ENCODE measurements at regions not wholly inside any gene's neighbourhood (a gene's known extent, or its start where the extent isn't known, plus 50 kb on each side); places are given as distances from the start of the nearest gene placed in this dataset.
"Not testable (repeated sequence)": the region's sequence is repeated elsewhere in the genome, so short reads cannot be mapped to it uniquely, and the experiment has no call there.

DNA sequence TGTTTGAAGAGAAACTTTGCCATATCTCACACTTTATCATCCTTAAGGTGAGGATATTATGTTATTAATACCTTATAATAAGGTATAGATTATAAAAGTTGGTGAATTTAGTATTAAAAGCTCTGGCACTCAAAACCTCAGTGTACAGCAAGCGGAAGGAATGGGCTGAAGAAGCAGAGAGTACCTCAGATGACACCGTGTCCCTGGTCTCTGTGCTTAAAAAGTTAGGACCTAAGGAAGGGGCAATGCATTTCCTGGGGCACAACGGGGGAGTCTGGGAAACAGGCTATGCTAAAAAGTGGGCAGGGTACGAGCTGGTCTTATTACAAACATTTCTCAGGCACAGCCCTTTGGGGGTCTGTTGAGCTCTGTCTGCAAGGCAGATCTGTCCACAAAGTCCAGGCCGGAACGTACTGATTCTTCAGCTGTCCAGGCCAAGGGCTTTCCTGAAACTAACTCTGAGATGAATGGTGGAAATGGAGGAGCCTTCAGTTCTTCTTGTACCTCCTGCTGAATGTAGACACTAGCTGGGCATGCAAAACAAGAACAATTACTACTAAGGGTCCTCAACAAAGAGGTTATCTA, 202.7 kb downstream of the POM121L12 start:
- no peak for DNase-seq

DNA sequence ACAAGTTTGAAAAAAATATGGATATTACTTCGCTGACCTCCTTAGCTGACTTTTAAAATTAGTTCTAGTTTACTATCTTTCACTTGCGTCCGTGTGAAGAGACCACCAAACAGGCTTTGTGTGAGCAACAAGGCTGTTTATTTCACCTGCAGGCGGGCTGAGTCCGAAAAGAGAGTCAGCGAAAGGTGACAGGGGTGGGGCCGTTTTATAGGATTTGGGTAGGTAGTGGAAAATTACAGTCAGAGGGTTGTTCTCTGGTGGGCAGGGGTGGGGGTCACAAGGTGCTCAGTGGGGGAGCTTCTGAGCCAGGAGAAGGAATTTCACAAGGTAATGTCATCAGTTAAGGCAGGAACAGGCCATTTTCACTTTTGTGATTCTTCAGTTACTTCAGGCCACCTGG, 203.7 kb downstream of the POM121L12 start:
- DNase-seq: not testable (repeated sequence)

DNA sequence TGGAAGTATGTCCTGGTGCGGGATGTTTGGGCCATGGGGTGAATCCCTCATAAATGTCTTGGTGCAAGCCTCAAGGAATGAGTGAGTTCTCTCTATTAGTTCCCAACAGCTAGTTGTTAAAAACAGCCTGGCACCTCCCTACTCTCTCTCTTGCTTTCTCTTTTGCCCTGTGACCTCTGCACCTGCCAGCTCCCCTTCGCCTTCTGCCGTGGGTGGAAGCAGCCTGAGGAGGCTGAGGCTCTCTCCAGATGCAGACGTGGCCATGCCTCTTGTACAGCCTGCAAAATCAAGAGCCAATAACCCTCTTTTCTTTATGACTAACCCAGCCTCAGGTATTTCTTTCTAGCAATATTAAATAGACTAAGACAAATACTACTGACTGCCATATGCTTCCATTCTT, 210.3 kb downstream of the POM121L12 start:
- no peak for DNase-seq

DNA sequence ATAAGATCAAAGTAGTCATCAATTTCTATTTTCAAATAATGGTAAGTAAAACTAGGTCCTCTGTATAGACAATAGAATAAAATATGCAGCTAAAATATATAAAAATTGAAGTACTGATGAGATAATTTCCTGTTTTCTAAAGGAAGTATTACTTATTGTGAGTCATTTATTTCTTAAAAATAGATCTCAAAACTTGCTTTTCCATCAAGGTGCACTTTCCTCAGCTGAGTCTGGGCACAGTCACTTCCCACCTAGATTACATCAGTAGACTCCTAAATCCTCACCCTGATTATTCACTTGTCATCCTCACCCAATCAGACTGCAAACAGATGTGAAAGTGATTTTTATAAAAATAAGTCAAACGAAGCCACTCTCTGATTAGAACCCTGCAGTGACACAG, 211.5 kb downstream of the POM121L12 start:
- no peak for DNase-seq

DNA sequence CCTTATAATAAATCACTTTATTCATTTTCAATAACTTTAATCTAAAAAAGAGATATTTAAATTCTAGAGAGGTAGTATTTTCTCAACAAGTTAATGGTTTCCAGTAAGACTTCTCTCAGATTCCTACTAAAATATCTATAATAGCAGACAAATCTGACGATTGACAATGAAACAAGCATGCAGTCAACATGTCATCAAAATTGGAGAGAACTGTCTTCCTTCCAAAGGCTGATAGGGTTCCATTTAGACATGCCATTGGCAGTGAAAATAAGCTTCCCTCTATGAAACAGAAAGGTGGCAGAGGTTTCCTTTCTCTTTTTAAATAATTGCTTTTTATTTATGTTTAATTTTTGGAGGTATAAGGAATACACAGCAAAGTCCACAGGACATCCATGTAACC, 217.1 kb downstream of the POM121L12 start:
- DNase-seq: no peak

DNA sequence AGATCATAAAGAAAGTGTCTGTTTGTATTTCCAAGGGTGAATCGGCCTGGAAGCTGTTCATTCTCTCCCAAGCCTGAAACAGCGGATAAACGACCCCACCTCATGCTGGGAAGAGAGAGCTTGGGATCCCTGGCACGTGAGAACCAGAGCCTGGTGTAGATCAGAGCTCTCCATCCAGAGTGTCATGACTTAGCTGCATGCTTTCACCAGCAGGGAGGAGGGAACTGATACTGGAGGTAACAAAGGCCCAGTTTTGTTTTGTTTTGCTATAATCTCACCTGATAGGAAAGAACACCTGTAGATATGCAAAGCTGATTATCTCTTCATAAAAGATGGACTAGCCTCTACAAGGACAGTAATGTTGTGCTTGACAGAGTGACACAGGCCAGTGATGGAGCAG, 236.6 kb downstream of the POM121L12 start:
- no peak for DNase-seq

DNA sequence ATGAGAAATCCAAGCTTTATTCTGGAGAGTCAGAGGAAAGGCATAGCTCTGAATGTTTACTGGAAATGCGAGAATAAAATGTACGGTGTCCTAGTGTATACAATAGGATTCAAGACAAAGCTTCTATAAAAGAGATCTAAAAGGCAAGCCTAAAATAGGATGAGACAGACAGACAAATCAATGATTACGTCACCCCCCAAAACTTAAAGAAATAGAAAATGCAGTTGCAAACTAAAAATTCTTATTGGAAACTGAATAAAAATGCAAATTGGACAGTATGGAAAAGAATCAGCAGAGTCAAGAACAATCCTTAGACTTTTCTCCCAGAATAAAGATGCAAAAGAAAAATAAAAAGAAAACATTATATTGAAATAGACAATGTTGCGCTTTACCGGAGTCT, 245.9 kb downstream of the POM121L12 start:
- no peak for DNase-seq

DNA sequence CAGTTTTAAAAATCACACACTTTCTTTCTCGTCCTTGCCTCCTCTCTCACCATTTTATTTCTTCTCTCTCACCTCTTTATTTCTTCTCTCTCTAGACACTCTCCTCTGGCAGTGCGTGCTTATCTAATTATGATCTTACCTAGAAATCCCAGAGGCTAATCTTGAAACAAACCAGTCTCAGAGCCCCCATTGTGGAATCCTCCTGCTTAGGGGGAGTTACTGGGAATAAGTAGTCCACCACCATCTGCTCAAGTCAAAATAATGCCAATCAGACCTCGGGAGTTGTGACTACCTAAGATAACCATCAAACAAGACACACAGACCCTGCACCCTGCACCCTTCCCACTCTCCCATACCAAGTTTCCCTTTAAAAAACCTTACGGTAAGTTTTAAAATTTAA, 256.9 kb downstream of the POM121L12 start:
- no peak for DNase-seq

DNA sequence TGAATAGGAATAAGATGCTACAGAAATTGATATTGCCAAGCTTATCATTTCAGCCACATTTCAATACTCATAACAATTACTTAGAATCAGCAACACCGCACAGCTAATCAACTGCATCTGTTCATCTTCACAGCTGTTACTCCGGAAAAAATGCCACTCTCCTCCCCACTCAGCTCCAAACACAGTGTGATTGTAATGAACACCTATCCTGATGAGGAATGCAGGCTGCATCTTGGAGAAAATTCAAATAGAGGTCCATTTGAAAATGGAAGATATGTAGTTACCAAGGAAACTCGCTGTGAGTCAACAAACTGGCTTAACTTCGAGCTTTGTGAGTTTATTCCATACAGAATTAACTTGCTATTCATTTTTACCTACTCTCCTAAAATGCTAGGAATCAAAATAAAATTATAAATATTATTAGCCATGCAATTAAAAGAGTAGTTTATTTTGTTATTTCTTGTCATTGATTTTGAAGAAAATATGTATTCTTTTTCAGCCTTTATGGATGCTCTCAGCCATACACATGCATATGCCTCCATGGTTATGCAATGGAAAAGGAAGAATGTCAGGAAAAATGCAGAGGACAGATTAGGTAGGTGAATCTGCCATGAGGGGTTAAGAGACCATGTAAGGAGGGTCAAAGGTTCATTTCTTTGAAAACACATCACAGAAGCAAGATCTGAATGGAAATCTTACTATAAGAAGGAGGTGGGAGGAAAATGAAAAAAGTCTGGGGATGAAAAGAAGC, 267.2 kb downstream of the POM121L12 start:
- DNase-seq: no peak

DNA sequence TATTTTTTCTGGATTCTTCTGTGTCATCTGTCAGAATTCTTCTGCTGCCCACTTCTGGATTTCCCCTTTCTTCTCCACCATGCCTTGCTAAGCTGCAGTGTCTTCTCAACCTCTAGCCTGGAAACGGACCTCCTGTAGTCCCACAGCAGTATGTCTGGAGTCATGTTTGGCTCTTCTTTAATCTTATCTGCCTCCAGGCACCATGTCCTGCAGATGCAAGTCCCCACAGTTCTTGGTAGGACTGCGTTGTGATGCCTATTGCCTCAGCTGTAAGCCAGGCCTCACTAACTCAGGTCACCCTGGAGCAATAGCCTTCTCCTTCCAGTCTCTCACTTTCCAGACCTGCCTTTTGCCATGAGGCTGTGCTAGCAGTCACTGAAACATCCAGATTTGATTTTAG, 268.3 kb downstream of the POM121L12 start:
- no peak for DNase-seq

DNA sequence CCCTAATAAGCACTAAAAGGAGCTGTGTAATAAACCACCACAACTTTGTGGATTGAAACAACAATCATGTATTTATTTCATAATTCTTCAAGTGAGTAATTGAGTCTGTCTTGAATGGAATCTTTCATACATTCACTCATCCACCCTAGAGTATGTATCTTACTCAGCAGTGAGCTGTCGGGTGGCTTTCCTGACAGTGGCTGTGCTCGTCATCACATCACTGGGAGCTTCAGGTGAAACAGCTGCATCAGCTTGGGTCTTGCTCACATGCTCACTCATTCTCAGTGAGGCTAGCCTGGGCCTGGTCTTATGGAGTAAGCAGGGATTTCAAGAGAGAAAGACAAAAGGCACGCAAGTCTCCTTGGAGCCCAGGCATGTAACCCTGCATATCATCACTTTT, 271.4 kb downstream of the POM121L12 start:
- DNase-seq: no peak

DNA sequence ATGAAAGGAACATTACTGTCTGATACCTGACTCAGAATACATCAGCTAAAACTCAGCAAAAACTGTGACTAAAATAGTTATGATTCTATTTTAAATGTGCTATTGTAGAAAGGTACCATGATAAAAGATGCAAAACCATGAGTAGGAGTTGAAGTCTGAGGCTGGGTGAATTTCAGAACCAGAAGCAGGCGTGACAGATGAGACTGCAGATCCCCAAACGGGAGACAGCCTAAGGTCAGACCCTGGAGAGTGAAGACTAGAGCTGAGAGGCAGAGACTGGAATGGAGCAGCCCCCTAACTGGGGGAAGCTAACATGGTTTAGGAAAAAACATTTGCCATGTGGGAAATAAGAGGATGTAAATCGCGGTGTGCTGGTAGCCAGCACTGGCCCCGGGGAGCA, 275.8 kb downstream of the POM121L12 start:
- DNase-seq: no peak

DNA sequence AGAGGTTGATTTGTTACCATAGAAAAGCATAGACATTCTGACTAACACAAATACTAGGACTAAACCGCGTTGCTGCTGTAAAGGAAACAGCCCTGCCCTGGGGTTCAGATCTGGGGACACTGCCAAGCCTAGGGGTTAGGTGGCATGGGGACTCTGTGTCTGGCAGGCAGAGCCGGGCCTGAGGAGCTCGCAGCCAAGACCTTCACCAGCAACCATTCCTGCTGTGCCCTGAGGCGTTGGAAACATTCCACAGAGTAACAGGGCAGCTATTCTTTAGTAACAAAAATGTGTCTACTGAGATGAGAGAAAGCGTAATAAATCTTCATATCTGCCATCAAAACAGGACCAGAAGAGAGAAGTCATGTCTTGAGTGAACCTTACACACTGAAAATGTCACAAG, 280.5 kb downstream of the POM121L12 start:
- peak in 32 of 51 donors; percentile 1 to 71 (median 21) for DNase-seq

DNA sequence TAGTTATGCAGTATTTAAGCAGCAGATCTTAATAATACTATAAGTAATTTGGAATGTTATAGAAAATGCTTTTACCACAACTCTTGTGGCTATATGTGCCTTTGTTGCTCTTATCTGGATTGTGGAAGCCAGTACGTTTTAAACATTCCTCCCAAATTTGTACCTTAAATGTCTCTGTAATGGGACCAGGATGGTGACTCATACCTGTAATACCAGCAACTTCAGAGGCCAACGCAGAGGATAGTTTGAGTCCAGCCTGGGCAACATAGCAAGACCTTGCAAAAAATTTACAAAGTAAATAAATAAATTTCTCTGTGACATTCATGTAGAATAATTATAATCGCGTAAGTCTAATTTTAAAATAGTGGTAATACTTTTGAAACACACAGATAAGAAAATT, 283.1 kb downstream of the POM121L12 start:
- no peak for DNase-seq

DNA sequence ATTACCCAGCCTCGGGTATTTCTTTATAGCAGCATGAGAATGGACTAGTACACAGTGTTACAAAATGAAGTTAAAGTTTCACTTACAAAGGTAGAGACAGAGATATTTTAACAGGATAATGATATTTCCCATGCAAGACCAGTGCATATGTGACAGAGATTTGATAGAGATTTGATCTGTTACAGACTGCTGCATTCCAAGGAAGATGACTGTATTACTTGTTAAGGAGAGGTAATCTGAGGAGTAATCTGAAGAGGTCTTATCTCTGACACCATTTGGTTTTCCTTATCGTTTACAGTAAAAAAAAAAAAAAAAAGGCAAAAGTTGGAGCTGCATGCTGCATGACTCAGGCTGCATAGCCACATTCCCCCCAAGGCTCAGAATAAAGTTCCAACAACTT, 289.6 kb downstream of the POM121L12 start:
- no peak for DNase-seq

DNA sequence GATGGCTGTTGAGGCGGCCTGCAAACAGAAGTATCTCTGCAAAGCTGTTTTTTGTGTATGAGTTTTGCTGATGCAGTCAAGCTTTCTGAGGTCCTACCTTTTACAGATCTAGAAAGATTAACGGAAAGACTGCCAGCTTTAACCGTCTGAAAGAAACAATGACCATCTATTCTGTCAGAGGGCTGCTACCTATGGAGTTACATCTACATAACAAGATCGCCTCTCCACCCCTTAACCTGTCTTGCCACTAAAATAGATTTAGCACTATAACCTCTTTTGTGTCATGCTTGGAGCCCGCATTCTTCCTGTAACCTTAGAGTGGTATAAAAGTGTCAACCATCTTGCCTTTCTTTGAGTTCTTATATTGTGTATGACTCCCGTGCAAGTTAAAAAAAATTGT, 291.2 kb downstream of the POM121L12 start:
- DNase-seq: no peak

DNA sequence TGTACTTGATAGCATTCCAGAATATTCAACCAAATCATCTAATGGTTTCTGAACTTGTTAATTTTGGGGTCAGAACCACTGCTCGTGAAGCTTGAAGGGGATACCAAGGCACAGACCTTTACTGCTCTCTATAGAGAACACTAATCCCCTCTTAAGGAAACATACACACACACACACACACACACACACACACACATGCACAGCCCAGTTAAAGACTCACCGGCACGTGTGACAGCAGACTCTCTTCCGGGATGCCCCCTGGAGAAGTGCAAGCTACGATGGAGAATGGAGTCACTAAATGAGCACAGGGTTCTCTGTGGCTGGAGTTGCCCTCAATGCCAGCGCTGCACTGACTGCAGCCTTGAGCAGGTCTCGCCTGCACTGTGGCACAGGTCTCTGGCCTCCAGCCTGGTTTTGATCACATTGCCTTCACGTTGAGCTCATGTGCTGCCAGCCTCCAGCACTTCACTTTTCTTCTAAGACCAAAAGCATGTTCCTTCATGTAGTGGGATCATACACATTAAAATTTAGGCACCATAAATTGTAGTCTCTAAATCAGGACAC, 300.8 kb downstream of the POM121L12 start:
- no peak for DNase-seq

DNA sequence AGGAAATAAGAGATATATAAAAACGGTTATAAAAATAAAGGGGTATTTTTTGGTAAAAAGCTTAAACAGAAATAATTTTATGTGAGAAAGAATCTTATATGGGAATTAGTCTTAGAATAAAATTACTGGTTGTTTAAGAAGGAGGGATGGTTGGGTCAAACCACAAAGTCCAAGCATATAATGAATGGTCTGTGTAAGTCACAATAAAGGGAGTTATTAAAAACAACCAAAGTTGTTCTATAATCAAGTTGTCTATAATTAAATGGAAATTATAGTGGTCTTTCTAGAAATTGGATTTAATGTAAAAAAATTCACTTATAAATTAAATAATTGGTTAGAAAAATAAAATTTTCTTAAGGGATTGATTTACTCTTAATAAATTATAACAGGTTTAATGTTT, 304.8 kb downstream of the POM121L12 start:
- no peak for DNase-seq

DNA sequence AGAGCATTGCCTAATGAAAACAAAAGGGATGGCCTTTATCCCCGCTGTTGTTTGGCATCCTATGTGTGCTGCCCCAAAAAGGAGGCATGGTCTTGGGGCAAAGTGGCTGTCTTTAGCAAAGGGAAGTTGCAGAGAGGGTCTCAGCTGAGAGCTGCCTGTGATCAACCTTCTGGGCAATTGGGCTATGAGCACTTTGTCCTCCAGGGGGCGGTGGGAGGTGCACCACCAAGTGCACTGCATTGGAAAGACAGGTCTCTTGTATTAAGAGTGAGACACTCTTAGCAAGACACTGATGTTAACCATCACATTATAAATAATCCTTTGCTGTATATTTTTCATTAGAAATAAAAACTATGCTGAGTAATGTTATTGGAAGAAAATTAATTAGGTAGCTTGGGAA, 314.8 kb downstream of the POM121L12 start:
- DNase-seq: peak in 6 of 51 donors; percentile 2 to 29 (median 5)

DNA sequence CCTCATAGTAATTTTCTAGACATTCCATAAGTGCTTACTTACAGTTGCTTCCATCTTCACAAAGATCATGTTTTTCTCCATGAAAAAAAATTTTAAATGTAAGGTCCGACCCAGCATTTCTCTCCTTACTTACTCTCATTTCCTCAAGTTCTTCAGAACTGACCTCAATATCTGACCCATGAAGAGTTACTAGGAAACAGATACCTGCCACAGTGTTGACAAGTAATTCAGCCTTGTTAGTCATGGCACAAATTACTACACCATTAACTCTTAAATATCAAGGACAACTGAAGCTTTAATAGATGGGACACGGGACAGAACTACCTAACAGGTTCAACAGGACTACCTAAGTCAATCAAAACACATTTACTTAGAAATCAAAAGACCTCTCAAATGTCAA, 316.2 kb downstream of the POM121L12 start:
- no peak for DNase-seq

DNA sequence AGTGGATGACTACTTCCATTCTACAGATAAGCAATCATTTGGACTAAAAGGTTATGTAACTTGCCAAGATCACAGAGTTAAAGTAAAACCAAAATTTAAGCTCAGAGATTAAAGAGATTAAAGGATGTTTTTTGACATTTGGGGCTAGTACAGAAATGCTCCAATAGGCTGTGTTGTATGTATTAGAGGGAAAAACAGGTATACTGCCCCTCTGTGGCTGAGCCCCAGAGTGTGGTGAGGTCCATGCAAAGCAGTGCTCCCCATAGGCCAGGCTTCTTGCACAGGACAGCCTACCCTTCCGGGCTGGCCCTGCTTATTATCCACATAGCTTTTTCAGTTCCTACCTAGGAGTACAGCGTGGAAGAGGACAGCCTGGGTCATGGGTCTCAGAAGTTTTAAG, 322.8 kb downstream of the POM121L12 start:
- DNase-seq: no peak

DNA sequence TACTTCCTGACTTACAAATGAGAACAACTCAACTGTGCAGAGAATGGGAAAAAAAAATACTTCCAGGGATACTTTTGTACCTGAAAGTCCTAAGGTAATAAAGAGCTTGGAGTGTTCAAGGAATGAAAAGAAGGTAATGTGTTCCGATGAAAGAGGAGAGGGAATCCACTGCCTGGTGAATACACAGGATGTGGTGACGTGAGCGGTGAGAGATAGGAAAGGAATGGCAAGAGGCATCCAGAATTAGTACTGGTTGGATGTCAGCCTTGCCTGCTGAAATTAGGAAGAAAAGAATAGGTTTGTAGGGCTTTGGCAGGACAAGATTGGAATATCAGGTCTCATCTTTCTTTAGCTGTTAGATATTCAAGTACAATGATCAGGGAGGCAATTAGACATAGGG, 347.7 kb downstream of the POM121L12 start:
- no peak for DNase-seq

DNA sequence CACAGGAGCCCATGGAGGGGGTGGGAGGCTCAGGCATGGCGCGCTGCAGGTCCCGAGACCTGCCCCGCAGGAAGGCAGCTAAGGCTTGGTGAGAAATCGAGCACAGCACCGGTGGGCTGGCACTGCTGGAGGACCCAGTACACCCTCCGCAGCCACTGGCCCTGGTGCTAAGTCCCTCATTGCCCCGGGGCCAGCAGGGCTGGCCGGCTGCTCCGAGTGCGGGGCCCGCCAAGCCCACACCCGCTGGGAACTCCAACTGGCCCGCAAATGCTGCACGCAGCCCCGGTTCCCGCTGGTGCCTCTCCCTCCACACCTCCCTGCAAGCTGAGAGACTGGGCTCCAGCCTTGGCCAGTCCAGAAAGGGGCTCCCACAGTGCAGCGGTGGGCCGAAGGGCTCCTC, 349.8 kb downstream of the POM121L12 start:
- not testable (repeated sequence) for DNase-seq

Measured in hypothalamus (tissue), 51 donors.